ENCODE measurements at regions not wholly inside any gene's neighbourhood (a gene's known extent, or its start where the extent isn't known, plus 50 kb on each side); places are given as distances from the start of the nearest gene placed in this dataset.
"Not testable (repeated sequence)": the region's sequence is repeated elsewhere in the genome, so short reads cannot be mapped to it uniquely, and the experiment has no call there.

DNA sequence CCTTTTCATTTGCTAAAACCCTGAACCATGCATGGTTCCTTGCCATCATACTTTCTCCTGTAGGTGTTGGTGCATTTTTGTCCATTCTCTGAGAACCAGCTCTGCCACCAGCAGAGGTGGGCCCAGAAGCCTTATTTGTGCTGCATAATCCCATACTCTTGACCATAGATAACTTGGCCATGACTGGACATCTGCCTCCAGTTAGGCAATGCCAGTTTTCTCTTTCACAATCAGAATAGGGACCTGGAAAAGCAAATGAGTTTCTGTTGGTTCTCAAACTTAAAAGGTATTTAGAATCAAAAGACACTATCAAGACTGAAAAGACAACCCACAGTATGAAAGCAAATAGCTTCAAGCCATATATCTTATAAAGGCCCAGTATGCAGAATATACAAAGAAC, 167.3 kb downstream of the MAIP1 start:
- Histone ChIP-seq H3K27ac (ENCODE audit: low read length) (no peak overlapping the region), H3K9me3 (ENCODE audit: control insufficient read depth, insufficient read depth, low read depth, low read length) (no peaks in the 10 kb centered on the region), H3K27me3 (ENCODE audit: control insufficient read depth, insufficient read depth, low read length) (no peaks in the 10 kb centered on the region), H3K4me1 (ENCODE audit: control insufficient read depth, insufficient read depth, low read length) (no peaks in the 10 kb centered on the region), H3K36me3 (ENCODE audit: control insufficient read depth, insufficient read depth, low read length) (no peaks in the 10 kb centered on the region), H3K4me3 (ENCODE audit: low read depth in 2 of 2, low read length in 2 of 2) (no peak overlapping the region)
- TF ChIP-seq SIN3A (IDR thresholded peaks at IDR 0.05; ENCODE audit: borderline replicate concordance, insufficient read depth, low read depth, low read length) (no peak), TCF7L2 (IDR thresholded peaks at IDR 0.05; ENCODE audit: low read depth, low read length) (no peak), POLR2AphosphoS5 (IDR thresholded peaks at IDR 0.05; ENCODE audit: low read depth, low read length) (no peak)
- TF ChIP-seq, protein P1, sequence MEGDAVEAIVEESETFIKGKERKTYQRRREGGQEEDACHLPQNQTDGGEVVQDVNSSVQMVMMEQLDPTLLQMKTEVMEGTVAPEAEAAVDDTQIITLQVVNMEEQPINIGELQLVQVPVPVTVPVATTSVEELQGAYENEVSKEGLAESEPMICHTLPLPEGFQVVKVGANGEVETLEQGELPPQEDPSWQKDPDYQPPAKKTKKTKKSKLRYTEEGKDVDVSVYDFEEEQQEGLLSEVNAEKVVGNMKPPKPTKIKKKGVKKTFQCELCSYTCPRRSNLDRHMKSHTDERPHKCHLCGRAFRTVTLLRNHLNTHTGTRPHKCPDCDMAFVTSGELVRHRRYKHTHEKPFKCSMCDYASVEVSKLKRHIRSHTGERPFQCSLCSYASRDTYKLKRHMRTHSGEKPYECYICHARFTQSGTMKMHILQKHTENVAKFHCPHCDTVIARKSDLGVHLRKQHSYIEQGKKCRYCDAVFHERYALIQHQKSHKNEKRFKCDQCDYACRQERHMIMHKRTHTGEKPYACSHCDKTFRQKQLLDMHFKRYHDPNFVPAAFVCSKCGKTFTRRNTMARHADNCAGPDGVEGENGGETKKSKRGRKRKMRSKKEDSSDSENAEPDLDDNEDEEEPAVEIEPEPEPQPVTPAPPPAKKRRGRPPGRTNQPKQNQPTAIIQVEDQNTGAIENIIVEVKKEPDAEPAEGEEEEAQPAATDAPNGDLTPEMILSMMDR (IDR thresholded peaks at IDR 0.05), result no peak
- TF ChIP-seq, protein P2, sequence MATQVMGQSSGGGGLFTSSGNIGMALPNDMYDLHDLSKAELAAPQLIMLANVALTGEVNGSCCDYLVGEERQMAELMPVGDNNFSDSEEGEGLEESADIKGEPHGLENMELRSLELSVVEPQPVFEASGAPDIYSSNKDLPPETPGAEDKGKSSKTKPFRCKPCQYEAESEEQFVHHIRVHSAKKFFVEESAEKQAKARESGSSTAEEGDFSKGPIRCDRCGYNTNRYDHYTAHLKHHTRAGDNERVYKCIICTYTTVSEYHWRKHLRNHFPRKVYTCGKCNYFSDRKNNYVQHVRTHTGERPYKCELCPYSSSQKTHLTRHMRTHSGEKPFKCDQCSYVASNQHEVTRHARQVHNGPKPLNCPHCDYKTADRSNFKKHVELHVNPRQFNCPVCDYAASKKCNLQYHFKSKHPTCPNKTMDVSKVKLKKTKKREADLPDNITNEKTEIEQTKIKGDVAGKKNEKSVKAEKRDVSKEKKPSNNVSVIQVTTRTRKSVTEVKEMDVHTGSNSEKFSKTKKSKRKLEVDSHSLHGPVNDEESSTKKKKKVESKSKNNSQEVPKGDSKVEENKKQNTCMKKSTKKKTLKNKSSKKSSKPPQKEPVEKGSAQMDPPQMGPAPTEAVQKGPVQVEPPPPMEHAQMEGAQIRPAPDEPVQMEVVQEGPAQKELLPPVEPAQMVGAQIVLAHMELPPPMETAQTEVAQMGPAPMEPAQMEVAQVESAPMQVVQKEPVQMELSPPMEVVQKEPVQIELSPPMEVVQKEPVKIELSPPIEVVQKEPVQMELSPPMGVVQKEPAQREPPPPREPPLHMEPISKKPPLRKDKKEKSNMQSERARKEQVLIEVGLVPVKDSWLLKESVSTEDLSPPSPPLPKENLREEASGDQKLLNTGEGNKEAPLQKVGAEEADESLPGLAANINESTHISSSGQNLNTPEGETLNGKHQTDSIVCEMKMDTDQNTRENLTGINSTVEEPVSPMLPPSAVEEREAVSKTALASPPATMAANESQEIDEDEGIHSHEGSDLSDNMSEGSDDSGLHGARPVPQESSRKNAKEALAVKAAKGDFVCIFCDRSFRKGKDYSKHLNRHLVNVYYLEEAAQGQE (IDR thresholded peaks at IDR 0.05; ENCODE audit: insufficient read depth in 1 of 2, low read depth in 2 of 2, low read length in 1 of 2), result no peak
- no TSS peak for BruUV-seq (replicated peaks)
- ATAC-seq, result no peak
- no peak for DNase-seq (ENCODE audit: low read depth, low spot score)
- ChIA-PET CTCF (no interaction called here), POLR2A (no interaction called here)
- in situ Hi-C loops (cut with HindIII; ENCODE audit: low pct_unique_long_range_greater_than_20kb, low sequenced_read_pairs), result no loop called here
- intact Hi-C loops (cut with micrococcal nuclease; ENCODE audit: unreplicated experiment), result no loop called here

DNA sequence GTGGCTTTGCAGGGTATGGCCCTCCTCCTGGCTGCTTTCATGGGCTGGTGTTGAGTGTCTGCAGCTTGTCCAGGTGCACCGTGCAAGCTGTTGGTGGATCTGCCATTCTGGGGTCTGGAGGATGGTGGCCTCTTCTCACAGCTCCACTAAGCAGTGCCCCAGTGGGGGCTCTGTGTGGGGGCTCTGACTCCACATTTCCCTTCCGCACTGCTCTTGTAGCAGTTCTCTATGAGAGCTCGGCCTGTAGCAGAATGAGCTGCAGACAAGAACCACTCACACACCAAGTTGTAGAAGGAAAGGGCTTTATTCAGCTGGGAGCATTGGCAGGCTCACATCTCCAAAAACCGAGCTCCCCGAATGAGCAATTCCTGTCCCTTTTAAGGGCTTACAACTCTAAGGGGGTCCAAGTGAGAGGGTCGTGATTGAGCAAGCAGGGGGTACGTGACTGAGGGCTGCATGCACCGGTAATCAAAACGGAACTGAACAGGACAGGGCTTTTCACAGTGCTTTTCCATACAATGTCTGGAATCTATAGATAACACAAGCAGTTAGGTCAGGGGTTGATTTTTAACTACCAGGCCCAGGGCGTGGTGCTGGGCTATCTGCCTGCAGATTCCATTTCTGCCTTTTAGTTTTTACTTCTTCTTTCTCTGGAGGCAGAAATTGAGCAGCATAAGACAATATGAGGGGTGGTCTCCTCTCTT, 169.4 kb downstream of the MAIP1 start:
- POLR2A ChIA-PET; H3K27ac ChIP-seq (ENCODE audit: low read length); intact Hi-C loops (cut with micrococcal nuclease; ENCODE audit: unreplicated experiment); in situ Hi-C loops (cut with HindIII; ENCODE audit: low pct_unique_long_range_greater_than_20kb, low sequenced_read_pairs); DNase-seq (ENCODE audit: low read depth, low spot score); H3K4me3 ChIP-seq (ENCODE audit: low read depth in 2 of 2, low read length in 2 of 2); H3K4me1 ChIP-seq (ENCODE audit: control insufficient read depth, insufficient read depth, low read length); H3K27me3 ChIP-seq (ENCODE audit: control insufficient read depth, insufficient read depth, low read length); H3K36me3 ChIP-seq (ENCODE audit: control insufficient read depth, insufficient read depth, low read length); BruUV-seq (replicated peaks); CTCF ChIA-PET; H3K9me3 ChIP-seq (ENCODE audit: control insufficient read depth, insufficient read depth, low read depth, low read length); ATAC-seq: not testable (repeated sequence)

DNA sequence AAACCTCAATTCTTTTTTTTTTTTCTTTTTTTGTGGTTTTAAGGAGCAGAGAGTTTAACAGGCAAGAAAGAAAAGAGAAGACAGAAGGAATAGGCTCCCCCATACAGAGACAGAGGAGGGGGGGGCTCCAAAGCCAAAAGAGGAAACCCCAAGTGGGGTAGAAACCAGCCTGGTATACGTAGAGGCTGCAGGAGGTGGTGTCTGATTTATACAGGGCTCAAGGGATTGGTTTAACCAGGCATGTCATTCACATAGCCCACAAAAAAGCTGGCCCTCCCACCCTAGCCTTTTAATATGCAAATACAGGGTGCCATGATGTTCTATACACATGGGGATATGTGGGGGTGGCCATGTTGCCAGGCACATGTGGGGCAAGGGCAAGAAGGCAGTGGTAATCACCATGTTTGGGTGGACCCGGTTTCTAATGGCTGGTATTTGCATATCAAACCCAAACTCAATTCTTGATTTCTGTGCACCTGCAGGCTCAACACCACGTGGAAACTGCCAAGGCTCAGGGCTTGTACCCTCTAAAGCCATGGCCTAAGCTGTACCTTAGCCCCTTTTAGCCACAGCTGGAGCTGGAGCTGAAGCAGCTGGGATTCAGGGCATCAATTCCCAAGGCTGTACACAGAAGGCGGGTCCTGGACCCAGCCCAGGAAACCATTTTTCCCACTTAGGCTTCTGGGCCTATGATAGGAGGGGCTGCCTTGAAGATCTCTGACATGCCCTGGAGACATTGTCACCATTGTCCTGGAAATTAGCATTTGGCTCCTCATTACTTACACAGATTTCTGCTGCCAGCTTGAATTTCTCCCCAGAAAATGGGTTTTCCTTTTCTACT, 170.3 kb downstream of the MAIP1 start:
- Histone ChIP-seq H3K27ac (ENCODE audit: low read length) (no peak overlapping the region), H3K36me3 (ENCODE audit: control insufficient read depth, insufficient read depth, low read length) (no peaks in the 10 kb centered on the region), H3K4me3 (ENCODE audit: low read depth in 2 of 2, low read length in 2 of 2) (no peak overlapping the region), H3K9me3 (ENCODE audit: control insufficient read depth, insufficient read depth, low read depth, low read length) (no peaks in the 10 kb centered on the region), H3K4me1 (ENCODE audit: control insufficient read depth, insufficient read depth, low read length) (no peaks in the 10 kb centered on the region), H3K27me3 (ENCODE audit: control insufficient read depth, insufficient read depth, low read length) (no peaks in the 10 kb centered on the region)
- BruUV-seq (replicated peaks), result no TSS peak
- CTCF ChIA-PET, result no interaction called here
- TF ChIP-seq POLR2AphosphoS5 (IDR thresholded peaks at IDR 0.05; ENCODE audit: low read depth, low read length), result no peak
- no peak for TF ChIP-seq TCF7L2 (IDR thresholded peaks at IDR 0.05; ENCODE audit: low read depth, low read length)
- TF ChIP-seq, protein P2 (IDR thresholded peaks at IDR 0.05; ENCODE audit: insufficient read depth in 1 of 2, low read depth in 2 of 2, low read length in 1 of 2), result no peak
- TF ChIP-seq SIN3A (IDR thresholded peaks at IDR 0.05; ENCODE audit: borderline replicate concordance, insufficient read depth, low read depth, low read length), result no peak
- TF ChIP-seq, protein P1 (IDR thresholded peaks at IDR 0.05), result no peak
- ATAC-seq (no peak), DNase-seq (ENCODE audit: low read depth, low spot score) (no peak)
- intact Hi-C loops (cut with micrococcal nuclease; ENCODE audit: unreplicated experiment), result no loop called here
- in situ Hi-C loops (cut with HindIII; ENCODE audit: low pct_unique_long_range_greater_than_20kb, low sequenced_read_pairs), result no loop called here
- POLR2A ChIA-PET, result no interaction called here
